GM12891 (cell line): ENCODE measurements at regions not wholly inside any gene's neighbourhood (a gene's known extent, or its start where the extent isn't known, plus 50 kb on each side); places are given as distances from the start of the nearest gene placed in this dataset.
"Not testable (repeated sequence)": the region's sequence is repeated elsewhere in the genome, so short reads cannot be mapped to it uniquely, and the experiment has no call there.

ENCODE experiments used
- DNase-seq: peaks from one replicate; pipeline ENCODE4 v3.0.0; 2011; ENCODE audit warnings: low spot score; ENCODE audit not compliant: insufficient read length
- FAIRE-seq: peaks from 2 replicates; lab custom pipeline; 2011; peaks lifted over from hg19 to GRCh38; lab: Jason Lieb, UNC
- PAX5 ChIP-seq: IDR thresholded peaks from 2 replicates; pipeline ENCODE4 v1.6.1; 2011; ENCODE audit warnings: low read length, moderate library complexity, mild to moderate bottlenecking; ENCODE audit not compliant: insufficient read depth, severe bottlenecking
- POLR2A ChIP-seq: IDR thresholded peaks from 2 replicates; pipeline ENCODE4 v1.6.1; 2011; ENCODE audit warnings: low read depth, low read length, control low read depth
- POLR2AphosphoS5 ChIP-seq: IDR thresholded peaks from 2 replicates; pipeline ENCODE4 v1.6.1; 2011; ENCODE audit warnings: low read depth, low read length, control low read depth
- POU2F2 ChIP-seq: IDR thresholded peaks from 2 replicates; pipeline ENCODE4 v1.6.1; 2011; ENCODE audit warnings: low read depth, mild to moderate bottlenecking, control low read depth, low read length, moderate library complexity
- SPI1 ChIP-seq: IDR thresholded peaks from 2 replicates; pipeline ENCODE4 v1.6.1; 2011; ENCODE audit warnings: low read depth, low read length, control low read depth
- TAF1 ChIP-seq: IDR thresholded peaks from 2 replicates; pipeline ENCODE4 v1.6.1; 2011; ENCODE audit warnings: low read depth, low read length, control low read depth

GRCh38 chr20:56903421-56903820, 274.3 kb downstream of the TFAP2C start:
- TF ChIP-seq TAF1 (no peak), SPI1 (no peak), POLR2AphosphoS5 (no peak), POLR2A (no peak), PAX5 (no peak), POU2F2 (no peak)
- FAIRE-seq (no peak), DNase-seq (no peak)

GRCh38 chr20:56903858-56904257, 274.8 kb downstream of the TFAP2C start:
- FAIRE-seq, result no peak
- TF ChIP-seq SPI1, result no peak
- DNase-seq, result no peak

GRCh38 chr20:56909918-56910714, 281.0 kb downstream of the TFAP2C start:
- DNase-seq (no peak), FAIRE-seq (no peak)
- TF ChIP-seq POU2F2, result no peak
- no peak for TF ChIP-seq PAX5
- no peak for TF ChIP-seq POLR2A
- no peak for TF ChIP-seq SPI1
- no peak for TF ChIP-seq TAF1
- no peak for TF ChIP-seq POLR2AphosphoS5

- TF ChIP-seq POU2F2, result no peak
- no peak for TF ChIP-seq TAF1
- TF ChIP-seq PAX5, result no peak
- no peak for TF ChIP-seq SPI1
- TF ChIP-seq POLR2AphosphoS5, result no peak
- no peak for TF ChIP-seq POLR2A
- DNase-seq, result no peak
- FAIRE-seq, result no peak
Measured at GRCh38 chr20:56911946-56912345, 282.8 kb downstream of the TFAP2C start.

- TF ChIP-seq POLR2AphosphoS5 (no peak), POU2F2 (no peak), PAX5 (no peak), TAF1 (no peak)
- no peak for DNase-seq
- no peak for FAIRE-seq
Measured at GRCh38 chr20:56914532-56914931, 285.4 kb downstream of the TFAP2C start.

GRCh38 chr20:56916345-56916622, 287.2 kb downstream of the TFAP2C start:
- no peak for TF ChIP-seq SPI1
- TF ChIP-seq POLR2A, result no peak
- no peak for TF ChIP-seq PAX5
- no peak for TF ChIP-seq POU2F2
- no peak for TF ChIP-seq POLR2AphosphoS5
- no peak for TF ChIP-seq TAF1
- DNase-seq, result no peak
- FAIRE-seq, result no peak

- not testable (repeated sequence) for DNase-seq, FAIRE-seq
Measured at GRCh38 chr20:56920041-56920440, 290.9 kb downstream of the TFAP2C start.

- no peak for FAIRE-seq
- DNase-seq, result no peak
- TF ChIP-seq POLR2AphosphoS5, result no peak
- no peak for TF ChIP-seq POLR2A
- TF ChIP-seq POU2F2, result no peak
- TF ChIP-seq TAF1, result no peak
- TF ChIP-seq PAX5, result no peak
- TF ChIP-seq SPI1, result no peak
Measured at GRCh38 chr20:56922497-56922896, 293.4 kb downstream of the TFAP2C start.

GRCh38 chr20:56924292-56925081, 295.4 kb downstream of the TFAP2C start:
- TF ChIP-seq PAX5 (no peak), SPI1 (no peak), POU2F2 (no peak), POLR2A (no peak), POLR2AphosphoS5 (no peak), TAF1 (no peak)
- no peak for FAIRE-seq
- DNase-seq, result no peak

GRCh38 chr20:56925082-56925830, 296.1 kb downstream of the TFAP2C start:
- no peak for FAIRE-seq
- DNase-seq, result no peak
- TF ChIP-seq POU2F2 (no peak), POLR2A (no peak), TAF1 (no peak), PAX5 (no peak), POLR2AphosphoS5 (no peak), SPI1 (no peak)
